ENCODE measurements at regions not wholly inside any gene's neighbourhood (a gene's known extent, or its start where the extent isn't known, plus 50 kb on each side); places are given as distances from the start of the nearest gene placed in this dataset.

- no peak overlapping the region for H3K9ac ChIP-seq (ENCODE audit: insufficient read depth, low read depth, low read length)
- no peak for ATAC-seq
- TF ChIP-seq ZNF619 (CRISPR knock-in tag; IDR thresholded peaks at IDR 0.05) (no peak), ARID4A (CRISPR knock-in tag; IDR thresholded peaks at IDR 0.05; ENCODE audit: borderline replicate concordance) (no peak), MAX (IDR thresholded peaks at IDR 0.05) (no peak), RCOR2 (CRISPR knock-in tag; IDR thresholded peaks at IDR 0.05) (no peak), SRF (IDR thresholded peaks at IDR 0.05; ENCODE audit: low read depth, low read length) (no peak), THRA (CRISPR knock-in tag; IDR thresholded peaks at IDR 0.05; ENCODE audit: borderline replicate concordance) (no peak), PAF1 (CRISPR knock-in tag; IDR thresholded peaks at IDR 0.05) (no peak), GTF3A (CRISPR knock-in tag; conservative IDR thresholded peaks at IDR 0.05) (no peak), KLF12 (CRISPR knock-in tag; IDR thresholded peaks at IDR 0.05; ENCODE audit: borderline replicate concordance) (no peak), ZNF101 (CRISPR knock-in tag; IDR thresholded peaks at IDR 0.05; ENCODE audit: borderline replicate concordance, low read depth) (no peak), MXD4 (CRISPR knock-in tag; IDR thresholded peaks at IDR 0.05) (no peak)
- H3K4me1 ChIP-seq (ENCODE audit: insufficient read depth, low read length), result peaks cover 24% of the 10 kb centered on the region
- H3K4me2 ChIP-seq (ENCODE audit: low read depth, low read length), result no peak overlapping the region
- CTCF ChIA-PET (ENCODE audit: low intra/inter-chr PET ratio, low total read pairs), result no interaction called here
- H3K4me3 ChIP-seq (replicated peaks in 1 of 3; ENCODE audit: insufficient read depth in 1 of 3, low read depth in 2 of 3, low read length in 3 of 3), result no peak overlapping the region
- H3K9me3 ChIP-seq (ENCODE audit: low read length), result no peaks in the 10 kb centered on the region
- no peak overlapping the region for H3K27ac ChIP-seq (ENCODE audit: extremely low read length, insufficient read depth, low read length)
- H3K36me3 ChIP-seq (replicated peaks in 1 of 2; ENCODE audit: control insufficient read depth in 1 of 2, insufficient read depth in 2 of 2, low read length in 2 of 2), result no peaks in the 10 kb centered on the region
- BruUV-seq (replicated peaks), result no TSS peak
- no peaks in the 10 kb centered on the region for H3K27me3 ChIP-seq (ENCODE audit: control insufficient read depth in 1 of 2, insufficient read depth in 2 of 2, low read length in 2 of 2)
- H3K79me2 ChIP-seq (ENCODE audit: insufficient read depth, low read length), result no peaks in the 10 kb centered on the region
- no peak overlapping the region for H2AFZ ChIP-seq (ENCODE audit: low read length)
- WGBS (ENCODE audit: low lambda C conversion rate), result 100% methylated on average over 1 of the region's 10 CpGs
- in situ Hi-C loops (cut with HindIII; ENCODE audit: extremely low pct_ligation_motif_present, low pct_unique_long_range_greater_than_20kb), result no loop called here
- intact Hi-C loops (cut with micrococcal nuclease; ENCODE audit: unreplicated experiment), result no loop called here
- no peak for FAIRE-seq
- POLR2A ChIA-PET, result no interaction called here
- no peak for DNase-seq (ENCODE audit: low spot score)
- no peaks in the 10 kb centered on the region for H4K20me1 ChIP-seq (ENCODE audit: insufficient read depth, low read length)
Measured at GRCh38 chrX:134713618-134714107, 55.4 kb upstream of the PLAC1 start.
